Hepatocyte (in vitro differentiated cells): ENCODE measurements at regions not wholly inside any gene's neighbourhood (a gene's known extent, or its start where the extent isn't known, plus 50 kb on each side); places are given as distances from the start of the nearest gene placed in this dataset.

Experiments
- DNase-seq: peaks from one replicate; pipeline ENCODE4 v3.0.0-alpha.2; 2016; ENCODE audit warnings: low spot score
- H2AFZ ChIP-seq: fragments of 200-600 bp; sonication (generic); 2 replicates; pipeline ENCODE4 v1.6.0; 2016; ENCODE audit warnings: antibody characterized with exemption, mild to moderate bottlenecking
- H3K27ac ChIP-seq: fragments of 200-600 bp; sonication (generic); 2 replicates; pipeline ENCODE4 v1.5.1; 2016; ENCODE audit warnings: mild to moderate bottlenecking
- H3K27me3 ChIP-seq: fragments of 200-600 bp; sonication (generic); 2 replicates; pipeline ENCODE4 v1.6.1; 2016
- H3K36me3 ChIP-seq: fragments of 200-600 bp; sonication (generic); replicated peaks from 2 replicates; pipeline ENCODE4 v1.5.1; 2016; ENCODE audit warnings: low read depth; ENCODE audit not compliant: insufficient read depth
- H3K4me1 ChIP-seq: fragments of 200-600 bp; sonication (generic); 2 replicates; pipeline ENCODE4 v1.5.1; 2016; ENCODE audit warnings: mild to moderate bottlenecking, moderate library complexity; ENCODE audit not compliant: insufficient read depth
- H3K4me2 ChIP-seq: fragments of 200-600 bp; sonication (generic); 2 replicates; pipeline ENCODE4 v1.6.0; 2016
- H3K4me3 ChIP-seq: fragments of 200-600 bp; sonication (generic); 2 replicates; pipeline ENCODE4 v1.5.1; 2016; ENCODE audit warnings: mild to moderate bottlenecking
- H3K79me2 ChIP-seq: fragments of 200-600 bp; sonication (generic); 2 replicates; pipeline ENCODE4 v1.6.0; 2017; ENCODE audit warnings: mild to moderate bottlenecking
- H3K9me2 ChIP-seq: fragments of 200-600 bp; sonication (generic); replicated peaks from 2 replicates; pipeline ENCODE4 v1.6.0; 2017; ENCODE audit warnings: mild to moderate bottlenecking; ENCODE audit not compliant: insufficient read depth
- H3K9me3 ChIP-seq: fragments of 200-600 bp; sonication (generic); 2 replicates; pipeline ENCODE4 v1.5.1; 2016; ENCODE audit warnings: low read depth, mild to moderate bottlenecking
- H4K20me1 ChIP-seq: fragments of 200-600 bp; sonication (generic); 2 replicates; pipeline ENCODE4 v1.6.0; 2016; ENCODE audit warnings: mild to moderate bottlenecking; ENCODE audit not compliant: insufficient read depth, poor library complexity, severe bottlenecking
- EZH2 ChIP-seq: fragments of 200-600 bp; sonication (generic); IDR thresholded peaks from 2 replicates; pipeline ENCODE4 v1.6.1; 2016; ENCODE audit warnings: antibody characterized with exemption, mild to moderate bottlenecking, borderline replicate concordance
- EZH2phosphoT487 ChIP-seq: fragments of 200-600 bp; sonication (generic); IDR thresholded peaks from one replicate; pipeline ENCODE4 v1.6.1; 2018; ENCODE audit warnings: antibody characterized with exemption, mild to moderate bottlenecking, low read depth, moderate library complexity; ENCODE audit not compliant: unreplicated experiment, severe bottlenecking
- WGBS: methylation state at CpG from one replicate; pipeline ENCODE4 v1.1.6; 2016; ENCODE audit warnings: low lambda C conversion rate; ENCODE audit errors: missing lambda C conversion rate; 5-methylcytosine and 5-hydroxymethylcytosine counted together
- TF ChIP-seq, protein P1 (sequence below): fragments of 200-600 bp; sonication (generic); IDR thresholded peaks from 2 replicates; pipeline ENCODE4 v1.5.1; 2016; ENCODE audit warnings: antibody characterized with exemption, mild to moderate bottlenecking; ENCODE audit not compliant: poor library complexity

DNA sequence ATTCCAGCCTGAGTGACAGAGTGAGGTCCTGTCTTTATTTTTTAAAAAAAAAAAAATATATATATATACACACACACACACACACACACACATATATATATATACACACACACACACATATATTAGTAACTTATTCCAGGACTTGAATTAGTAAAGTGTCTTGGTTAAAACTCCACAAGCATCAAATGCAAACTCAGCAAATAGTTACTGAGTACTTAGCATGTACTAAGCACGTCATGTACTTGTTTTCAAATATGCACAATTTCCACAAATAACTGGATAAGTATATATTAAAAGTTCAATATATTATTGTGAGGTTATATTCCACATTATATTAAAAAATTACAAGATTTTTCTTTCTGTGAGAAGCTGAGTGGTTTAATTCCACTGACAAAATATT lies 304.7 kb downstream of the ZEB2 start:
- H3K9me2 ChIP-seq, result no peaks in the 10 kb centered on the region
- no peak overlapping the region for H3K27ac ChIP-seq
- no peaks in the 10 kb centered on the region for H4K20me1 ChIP-seq
- no peaks in the 10 kb centered on the region for H3K9me3 ChIP-seq
- TF ChIP-seq EZH2phosphoT487, result no peak
- TF ChIP-seq, protein P1, sequence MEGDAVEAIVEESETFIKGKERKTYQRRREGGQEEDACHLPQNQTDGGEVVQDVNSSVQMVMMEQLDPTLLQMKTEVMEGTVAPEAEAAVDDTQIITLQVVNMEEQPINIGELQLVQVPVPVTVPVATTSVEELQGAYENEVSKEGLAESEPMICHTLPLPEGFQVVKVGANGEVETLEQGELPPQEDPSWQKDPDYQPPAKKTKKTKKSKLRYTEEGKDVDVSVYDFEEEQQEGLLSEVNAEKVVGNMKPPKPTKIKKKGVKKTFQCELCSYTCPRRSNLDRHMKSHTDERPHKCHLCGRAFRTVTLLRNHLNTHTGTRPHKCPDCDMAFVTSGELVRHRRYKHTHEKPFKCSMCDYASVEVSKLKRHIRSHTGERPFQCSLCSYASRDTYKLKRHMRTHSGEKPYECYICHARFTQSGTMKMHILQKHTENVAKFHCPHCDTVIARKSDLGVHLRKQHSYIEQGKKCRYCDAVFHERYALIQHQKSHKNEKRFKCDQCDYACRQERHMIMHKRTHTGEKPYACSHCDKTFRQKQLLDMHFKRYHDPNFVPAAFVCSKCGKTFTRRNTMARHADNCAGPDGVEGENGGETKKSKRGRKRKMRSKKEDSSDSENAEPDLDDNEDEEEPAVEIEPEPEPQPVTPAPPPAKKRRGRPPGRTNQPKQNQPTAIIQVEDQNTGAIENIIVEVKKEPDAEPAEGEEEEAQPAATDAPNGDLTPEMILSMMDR, result no peak
- TF ChIP-seq EZH2, result no peak
- no peaks in the 10 kb centered on the region for H3K36me3 ChIP-seq
- no peaks in the 10 kb centered on the region for H3K27me3 ChIP-seq
- no peaks in the 10 kb centered on the region for H3K4me1 ChIP-seq
- H3K4me2 ChIP-seq, result no peak overlapping the region
- WGBS, result 97% methylated on average over 1 of the region's 1 CpG
- H2AFZ ChIP-seq, result no peak overlapping the region
- no peaks in the 10 kb centered on the region for H3K79me2 ChIP-seq
- no peak for DNase-seq
- H3K4me3 ChIP-seq, result no peak overlapping the region

DNA sequence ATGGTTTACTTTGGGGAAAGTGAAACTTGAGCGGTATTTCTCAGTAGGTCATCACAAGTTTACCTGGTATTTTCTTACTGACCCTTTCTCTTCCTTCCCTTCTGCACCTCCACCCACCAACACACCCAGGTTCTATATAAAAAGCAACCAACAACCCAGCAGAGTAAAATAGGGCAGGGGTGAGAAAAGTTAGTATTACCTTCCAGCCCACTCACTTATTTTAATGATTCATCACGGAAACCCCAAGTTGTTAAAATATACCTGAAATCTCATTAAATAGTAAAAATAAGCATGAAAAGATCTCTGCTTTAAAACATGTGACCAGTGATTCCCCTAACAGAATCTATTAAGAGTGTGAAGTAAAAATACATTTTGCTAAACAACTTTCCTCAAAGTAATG lies 306.1 kb downstream of the ZEB2 start:
- no peak overlapping the region for H3K27ac ChIP-seq
- no peaks in the 10 kb centered on the region for H3K9me2 ChIP-seq
- no peaks in the 10 kb centered on the region for H3K4me1 ChIP-seq
- no peak overlapping the region for H3K4me3 ChIP-seq
- 98% methylated on average over 2 of the region's 2 CpGs for WGBS
- H3K27me3 ChIP-seq, result no peaks in the 10 kb centered on the region
- no peak overlapping the region for H2AFZ ChIP-seq
- H3K36me3 ChIP-seq, result no peaks in the 10 kb centered on the region
- H3K4me2 ChIP-seq, result no peak overlapping the region
- no peaks in the 10 kb centered on the region for H3K79me2 ChIP-seq
- DNase-seq, result no peak
- H3K9me3 ChIP-seq, result no peaks in the 10 kb centered on the region
- TF ChIP-seq EZH2phosphoT487 (no peak), EZH2 (no peak)
- TF ChIP-seq, protein P1, result no peak
- H4K20me1 ChIP-seq, result no peaks in the 10 kb centered on the region

DNA sequence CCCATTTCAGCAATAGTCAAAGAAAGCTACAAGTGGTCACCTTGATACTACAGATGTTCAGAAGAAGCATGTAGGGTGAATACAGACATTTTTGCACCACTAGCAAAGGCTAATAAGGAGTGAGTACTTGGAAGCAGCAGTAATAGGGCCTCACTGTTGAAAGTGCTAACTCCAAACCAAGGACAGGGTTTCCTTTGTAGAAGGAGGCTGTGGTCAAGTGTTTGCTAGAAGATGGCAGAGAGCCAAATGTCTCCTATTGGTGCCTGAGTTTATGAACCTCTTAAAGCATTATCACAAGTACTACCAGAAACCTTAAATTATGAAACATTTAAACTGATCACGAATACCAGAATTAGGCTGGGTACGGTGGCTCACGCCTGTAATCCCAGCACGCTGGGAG lies 308.1 kb downstream of the ZEB2 start:
- Histone ChIP-seq H3K27me3 (no peaks in the 10 kb centered on the region), H3K4me1 (no peaks in the 10 kb centered on the region), H2AFZ (no peak overlapping the region), H3K4me2 (no peak overlapping the region), H4K20me1 (no peaks in the 10 kb centered on the region), H3K9me3 (no peaks in the 10 kb centered on the region), H3K4me3 (no peak overlapping the region), H3K27ac (no peak overlapping the region), H3K36me3 (no peaks in the 10 kb centered on the region), H3K9me2 (no peaks in the 10 kb centered on the region), H3K79me2 (no peaks in the 10 kb centered on the region)
- no peak for DNase-seq
- WGBS, result 94% methylated on average over 4 of the region's 4 CpGs
- TF ChIP-seq EZH2phosphoT487 (no peak), EZH2 (no peak)
- TF ChIP-seq, protein P1, result no peak

- Histone ChIP-seq H3K36me3 (no peaks in the 10 kb centered on the region), H3K4me1 (no peaks in the 10 kb centered on the region), H3K9me3 (no peaks in the 10 kb centered on the region), H4K20me1 (no peaks in the 10 kb centered on the region), H3K27ac (no peak overlapping the region), H3K9me2 (no peaks in the 10 kb centered on the region), H3K4me3 (no peak overlapping the region), H3K27me3 (no peaks in the 10 kb centered on the region), H3K4me2 (no peak overlapping the region), H2AFZ (no peak overlapping the region), H3K79me2 (no peaks in the 10 kb centered on the region)
- TF ChIP-seq EZH2phosphoT487 (no peak), EZH2 (no peak)
- TF ChIP-seq, protein P1, result no peak
- DNase-seq, result no peak
- WGBS, result 92% methylated on average over 4 of the region's 4 CpGs
Observed at GRCh38 chr2:144211065-144211464, 308.9 kb downstream of the ZEB2 start.
